A204.1 (cell line): ENCODE measurements at regions not wholly inside any gene's neighbourhood (a gene's known extent, or its start where the extent isn't known, plus 50 kb on each side); places are given as distances from the start of the nearest gene placed in this dataset.
A peak's percentile ranks its signal among the peaks of the same experiment; 100 is the strongest.
"Not testable (repeated sequence)": the region's sequence is repeated elsewhere in the genome, so short reads cannot be mapped to it uniquely, and the experiment has no call there.

Experiments
- FAIRE-seq: peaks from 2 replicates; lab custom pipeline; 2012; peaks lifted over from hg19 to GRCh38; lab: Jason Lieb, UNC

DNA sequence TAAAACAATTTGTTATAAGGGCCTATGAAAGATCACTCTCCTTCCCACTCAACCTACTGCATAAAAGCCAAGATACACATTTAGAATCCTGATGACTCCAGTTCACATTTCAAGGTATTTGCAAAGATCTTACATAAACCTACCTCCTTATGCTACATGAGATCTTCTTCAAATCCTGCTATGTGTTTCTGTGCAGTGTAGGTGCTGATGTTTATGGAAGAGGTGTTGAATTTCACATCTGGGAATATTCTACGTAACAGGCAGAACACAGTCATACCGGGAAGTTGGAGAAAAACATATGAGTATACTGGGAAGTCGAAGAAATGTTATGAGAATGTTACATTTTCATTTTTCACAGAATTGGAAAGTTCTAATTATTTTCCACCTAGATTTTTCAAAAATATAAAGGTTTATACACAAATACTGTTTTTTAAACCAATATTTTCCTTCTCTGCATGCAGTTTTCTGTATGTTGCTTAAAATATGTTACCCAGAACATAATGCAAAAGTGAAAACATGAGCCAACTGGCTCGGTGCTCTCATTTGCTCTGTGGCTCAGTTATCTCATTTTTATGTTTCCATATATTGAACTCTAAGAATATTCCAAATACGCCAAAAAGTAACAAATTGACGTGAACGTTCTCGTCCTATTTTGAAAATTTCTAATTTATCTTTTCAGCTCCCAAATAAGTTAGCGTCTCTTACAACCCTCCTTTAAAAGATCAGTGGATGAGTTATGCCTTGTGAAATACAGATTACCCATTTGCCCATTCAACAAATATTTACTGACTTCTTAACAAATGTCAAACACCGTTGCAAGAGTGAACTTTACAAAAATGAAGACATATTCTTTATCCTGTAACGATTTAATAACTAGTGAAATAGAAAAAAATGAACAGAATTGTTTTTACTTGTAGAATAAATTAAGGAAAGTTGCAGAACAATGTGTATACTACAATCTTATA lies 899.3 kb downstream of the STIM2 start:
- FAIRE-seq = no peak

DNA sequence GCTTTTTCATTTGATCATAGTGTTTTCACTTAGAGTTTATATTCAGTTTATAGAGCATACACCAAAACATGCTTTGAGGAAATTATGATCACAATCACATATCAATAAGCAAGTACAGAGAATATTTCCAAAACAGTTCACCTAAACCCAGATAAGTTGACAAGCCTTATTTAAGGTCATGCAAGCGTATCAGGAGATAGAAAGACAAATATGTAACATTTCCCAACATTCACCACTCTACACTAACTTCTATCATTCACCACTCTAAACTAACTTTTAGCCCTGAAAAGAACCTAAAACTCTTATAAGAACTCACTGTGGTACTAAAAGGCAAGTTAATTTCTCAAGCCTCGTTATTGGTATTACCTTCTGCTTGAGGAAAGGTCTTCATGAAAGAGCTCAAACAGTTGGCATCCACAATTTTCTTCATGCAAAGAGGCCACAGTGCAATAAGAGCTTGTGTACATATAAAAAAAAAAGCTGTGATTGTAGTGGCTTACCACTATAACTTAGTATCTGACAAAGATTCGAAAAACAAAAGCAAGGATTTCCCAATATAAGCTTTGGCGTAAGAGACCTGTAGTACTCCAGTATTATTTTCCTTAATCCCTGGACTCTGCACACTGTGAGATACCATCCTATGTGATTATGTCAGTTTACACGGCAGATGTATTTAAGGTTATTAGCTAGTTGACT lies 903.3 kb downstream of the STIM2 start:
- no peak for FAIRE-seq

DNA sequence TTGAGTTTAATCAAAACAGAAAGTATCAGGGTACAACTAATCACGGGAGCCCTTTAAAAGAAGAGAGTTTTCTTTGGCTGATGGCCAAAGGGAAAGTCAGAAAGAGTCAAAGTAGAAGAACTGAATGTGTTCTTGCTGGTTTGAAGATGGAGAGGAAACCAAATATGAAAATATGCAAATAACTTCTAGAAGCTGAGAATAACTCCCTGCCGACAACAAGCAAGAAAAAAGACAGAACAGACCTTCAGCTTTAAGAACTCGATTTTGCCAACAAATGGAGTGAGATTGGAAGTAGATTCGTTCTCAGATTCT lies 903.8 kb downstream of the STIM2 start:
- FAIRE-seq = no peak

DNA sequence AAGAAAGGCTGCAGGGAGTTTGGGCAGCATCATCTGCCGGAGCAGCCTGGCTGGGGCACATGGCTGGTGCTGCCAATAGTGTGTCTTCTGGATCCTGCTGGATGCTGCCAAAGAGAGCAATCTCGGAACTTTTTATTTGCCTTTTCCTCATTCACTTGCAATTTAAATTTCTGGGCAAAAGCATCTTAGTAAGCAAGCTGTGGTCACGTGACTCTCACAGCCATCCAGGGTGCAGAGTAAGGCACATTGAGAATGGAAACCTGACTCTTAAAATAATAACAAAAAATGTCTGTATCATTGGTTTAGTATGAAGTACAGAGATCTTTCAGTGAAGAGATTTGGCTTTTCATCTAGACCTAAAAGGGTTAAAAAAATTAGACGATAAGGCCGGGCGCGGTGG lies 910.3 kb downstream of the STIM2 start:
- FAIRE-seq = no peak

DNA sequence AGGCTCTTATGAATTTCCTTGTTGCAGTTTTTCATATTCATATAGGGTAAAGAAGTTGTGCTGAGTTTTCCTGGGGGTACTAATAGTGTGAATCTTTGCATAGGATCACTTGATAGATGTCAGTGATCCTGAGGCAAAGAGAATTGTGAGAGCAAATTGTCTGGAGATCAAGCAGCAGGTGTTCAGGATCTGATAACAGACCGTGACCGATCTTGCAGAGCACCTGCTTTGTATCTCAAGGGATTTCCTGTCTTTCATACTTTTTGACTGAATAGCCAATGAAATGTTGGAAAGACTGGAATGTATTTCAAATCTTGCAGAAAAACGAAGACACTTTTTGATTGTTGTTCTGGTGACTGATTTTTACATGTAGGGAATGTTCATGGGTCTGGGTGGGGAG lies 914.5 kb downstream of the STIM2 start:
- FAIRE-seq = no peak

DNA sequence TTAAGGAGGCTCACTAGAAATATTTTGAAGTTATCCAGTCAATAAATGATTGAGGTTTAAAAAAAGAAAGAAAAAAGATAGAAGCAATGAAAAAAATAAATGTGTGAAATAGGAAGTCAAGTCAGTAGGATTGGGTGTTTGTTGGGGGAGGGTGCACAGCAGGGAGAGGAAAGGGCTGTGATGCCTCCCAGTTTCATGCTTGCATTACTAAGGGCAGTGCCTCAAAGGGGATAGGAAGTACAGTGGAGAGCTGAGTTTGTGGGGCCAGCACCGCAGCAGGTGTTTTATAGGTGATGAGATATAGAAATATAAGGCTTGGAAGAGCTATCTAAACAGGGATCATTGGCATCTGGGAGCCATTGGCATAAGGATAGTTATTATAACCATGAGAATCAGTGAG lies 919.2 kb downstream of the STIM2 start:
- no peak for FAIRE-seq

DNA sequence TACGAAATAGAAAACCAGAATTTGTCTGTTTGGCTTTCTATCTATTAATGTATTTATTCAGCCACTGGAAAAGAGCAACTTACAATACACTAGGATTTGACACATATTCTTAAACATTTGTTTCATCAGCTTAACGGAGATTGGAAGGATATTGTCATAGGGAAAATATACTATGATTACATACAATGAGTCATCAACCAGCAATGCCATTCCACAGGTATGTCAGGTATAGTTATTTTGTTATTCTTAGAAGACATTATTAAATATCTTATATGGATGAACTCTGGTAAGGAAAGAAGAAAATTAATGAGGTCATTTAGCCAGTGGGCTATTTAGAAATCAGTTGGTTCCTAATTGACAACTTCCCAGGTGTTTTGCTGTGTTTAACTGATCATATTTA lies 926.6 kb downstream of the STIM2 start:
- no peak for FAIRE-seq

DNA sequence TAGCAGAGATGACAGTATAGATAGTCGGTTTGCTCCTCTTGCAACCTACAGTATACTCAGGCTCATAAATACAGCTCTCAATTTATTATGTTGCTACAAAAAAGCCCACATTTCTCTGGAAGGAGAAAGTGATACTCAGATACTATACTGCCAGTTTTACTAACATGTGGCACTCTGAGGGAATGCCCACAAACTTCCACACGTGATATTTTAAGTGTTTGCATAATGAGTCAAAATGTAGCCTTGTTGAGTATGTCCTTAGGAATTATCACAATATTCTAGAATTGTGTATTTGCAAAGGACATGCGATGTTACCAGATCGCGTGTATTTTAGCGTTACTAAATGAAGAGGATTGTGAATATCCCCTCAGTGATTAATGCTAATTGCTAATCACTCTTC lies 929.1 kb downstream of the STIM2 start:
- FAIRE-seq = no peak

DNA sequence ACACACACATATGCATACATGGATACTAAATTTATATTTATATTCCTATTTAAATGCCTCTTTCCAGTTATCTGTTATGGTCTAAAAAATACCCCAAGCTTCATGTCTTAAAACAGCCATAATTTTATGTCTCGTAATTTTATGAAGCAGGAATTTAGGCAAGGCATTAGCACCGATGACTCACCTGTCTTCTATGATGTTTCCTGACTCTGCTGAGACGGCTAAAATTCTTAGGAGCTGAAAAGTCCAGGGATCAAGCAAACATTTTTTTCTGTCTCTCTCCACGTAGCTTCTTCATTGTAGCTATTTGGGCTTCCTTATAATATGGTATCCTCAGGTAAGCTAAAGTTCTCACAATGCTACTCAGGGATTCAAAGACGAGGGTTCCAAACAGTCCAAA lies 930.3 kb downstream of the STIM2 start:
- no peak for FAIRE-seq

DNA sequence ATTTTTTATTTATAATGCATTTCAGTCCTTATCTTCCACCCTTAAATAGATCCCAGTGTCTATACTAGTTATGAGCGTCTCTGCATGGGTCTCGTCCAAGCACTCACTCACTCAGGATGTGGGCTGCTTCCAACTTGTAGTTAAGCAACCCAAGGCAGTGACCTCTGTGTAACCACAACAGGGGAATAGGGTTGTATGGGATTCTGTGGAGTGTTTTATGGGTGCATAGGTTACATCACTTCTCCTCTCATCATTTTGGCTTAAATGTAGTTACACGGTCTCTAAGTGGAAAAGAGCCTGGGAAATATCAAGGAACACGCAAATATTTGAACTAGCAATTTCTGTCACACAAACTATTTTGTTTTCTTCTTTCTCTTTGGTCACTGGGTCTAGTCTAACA lies 931.0 kb downstream of the STIM2 start:
- no peak for FAIRE-seq

DNA sequence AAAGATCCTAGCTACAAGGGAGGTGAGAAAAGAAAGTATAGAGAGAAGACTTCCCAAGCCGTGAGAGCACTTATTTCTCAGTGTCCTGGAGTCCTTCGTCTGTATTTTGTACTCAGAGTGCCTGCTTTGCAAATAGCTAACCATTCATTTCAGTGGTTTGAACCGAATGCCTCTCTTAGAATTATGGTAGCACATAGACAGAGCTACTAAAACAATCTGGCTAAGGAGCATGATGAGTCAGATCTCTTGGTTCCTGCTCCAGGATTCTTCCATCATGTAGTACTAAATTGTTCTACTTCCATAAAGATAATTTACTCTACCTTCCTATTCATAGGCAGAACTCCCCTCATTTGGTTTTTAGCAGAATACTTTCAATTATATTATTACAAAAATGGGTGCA lies 946.6 kb downstream of the STIM2 start:
- no peak for FAIRE-seq

DNA sequence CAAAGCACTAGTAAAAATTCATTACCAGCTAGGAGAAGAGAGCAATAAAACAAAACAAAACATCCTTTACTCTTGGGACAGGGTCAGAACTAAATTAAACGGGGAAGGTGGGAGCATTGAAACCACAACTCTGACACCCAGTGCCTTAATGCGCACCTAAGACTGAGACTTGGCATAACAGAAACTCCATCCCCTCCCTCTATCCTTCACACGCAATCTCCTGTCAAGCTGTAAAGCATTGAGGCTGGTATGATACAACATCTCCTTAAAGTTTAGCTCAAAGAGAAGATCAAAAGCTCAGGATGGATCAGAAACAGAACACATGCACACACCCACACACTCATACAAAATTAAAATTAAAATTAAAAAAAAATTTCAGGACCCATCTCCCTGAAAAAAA lies 951.3 kb downstream of the STIM2 start:
- no peak for FAIRE-seq

DNA sequence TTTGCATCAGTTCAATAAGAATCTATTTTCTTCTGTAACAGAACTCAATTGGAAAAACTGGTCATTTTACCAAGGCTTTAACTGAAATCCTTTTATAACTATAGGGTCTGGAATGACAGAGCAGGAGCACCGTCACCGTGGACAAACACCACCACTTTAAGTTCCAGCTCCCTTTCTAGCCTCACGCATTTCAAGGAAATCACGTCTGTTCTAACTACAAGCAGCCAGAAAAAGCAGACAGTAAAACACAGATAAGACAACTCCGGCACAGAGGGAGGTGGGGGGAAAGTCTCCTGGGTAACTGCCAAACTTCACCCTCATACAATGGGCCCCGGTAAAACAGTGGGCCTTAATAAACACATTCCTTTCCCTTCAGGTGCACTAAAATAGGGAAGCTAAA lies 952.6 kb downstream of the STIM2 start:
- not testable (repeated sequence) for FAIRE-seq

DNA sequence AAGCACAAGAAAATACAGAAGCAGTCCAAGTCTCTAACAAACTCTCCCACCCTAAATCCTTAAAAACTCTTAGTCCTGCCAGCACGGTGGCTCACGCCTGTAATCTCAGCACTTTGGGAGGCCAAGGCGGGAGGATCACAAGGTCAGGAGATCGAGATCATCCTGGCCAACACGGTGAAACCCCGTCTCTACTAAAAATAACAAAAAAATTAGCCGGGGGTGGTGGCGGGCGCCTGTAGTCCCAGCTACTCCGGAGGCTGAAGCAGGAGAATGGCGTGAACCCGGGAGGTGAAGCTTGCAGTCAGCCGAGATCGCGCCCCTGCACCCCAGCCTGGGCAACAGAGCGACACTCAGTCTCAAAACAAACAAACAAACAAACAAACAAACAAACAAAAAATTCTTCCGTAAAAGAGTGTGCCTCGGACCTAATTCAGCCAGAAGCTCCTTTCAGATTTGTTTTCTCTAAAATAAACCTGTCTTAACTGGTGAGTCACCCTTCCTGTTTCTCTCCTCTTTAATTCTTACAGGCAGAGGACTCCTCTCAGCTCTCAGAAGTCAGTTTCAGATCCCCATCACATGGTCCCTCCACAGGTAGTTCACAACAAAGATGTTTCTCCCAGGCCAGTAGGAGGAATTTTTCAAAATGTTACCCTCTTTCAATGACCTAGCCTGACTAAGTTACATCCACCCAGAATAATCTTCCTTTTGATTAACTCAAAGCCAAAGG lies 953.2 kb downstream of the STIM2 start:
- not testable (repeated sequence) for FAIRE-seq

DNA sequence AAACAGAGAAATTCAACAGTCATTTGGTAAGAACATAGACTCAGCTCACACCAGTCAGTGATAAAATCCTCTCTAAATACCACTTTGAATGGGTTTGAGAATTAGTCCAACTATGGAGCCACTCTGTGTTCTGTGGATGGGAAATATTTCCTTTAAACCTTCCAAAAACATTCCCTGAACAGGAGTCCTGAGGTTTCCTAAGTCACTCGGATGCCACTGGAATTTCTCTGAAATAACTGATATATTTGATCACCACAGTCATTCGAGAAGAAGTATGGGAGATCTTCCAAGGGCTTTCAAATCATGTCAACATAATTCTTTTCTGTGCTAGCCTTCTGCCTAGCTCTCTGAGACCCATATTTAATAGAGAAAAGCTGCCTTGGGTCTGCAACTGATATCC lies 958.6 kb downstream of the STIM2 start:
- FAIRE-seq = no peak

DNA sequence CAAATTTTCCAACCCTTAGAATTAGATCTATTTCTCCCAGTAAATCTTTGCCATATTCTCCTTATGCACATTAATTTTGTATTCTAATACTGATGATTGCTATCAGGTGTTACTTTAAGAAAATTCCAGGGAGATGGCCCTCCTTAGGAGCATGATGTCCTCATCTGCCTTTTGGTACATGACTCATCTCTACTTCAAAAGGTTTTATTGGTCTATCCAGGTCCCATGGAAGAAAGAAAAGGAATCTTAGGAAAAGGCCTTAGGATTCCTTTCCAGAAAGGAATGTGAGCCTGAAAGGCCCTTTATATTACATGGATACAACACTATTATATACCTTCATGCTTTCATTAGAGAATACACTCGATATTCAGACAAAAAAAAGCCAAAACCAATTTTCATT lies 968.2 kb downstream of the STIM2 start:
- FAIRE-seq = no peak

DNA sequence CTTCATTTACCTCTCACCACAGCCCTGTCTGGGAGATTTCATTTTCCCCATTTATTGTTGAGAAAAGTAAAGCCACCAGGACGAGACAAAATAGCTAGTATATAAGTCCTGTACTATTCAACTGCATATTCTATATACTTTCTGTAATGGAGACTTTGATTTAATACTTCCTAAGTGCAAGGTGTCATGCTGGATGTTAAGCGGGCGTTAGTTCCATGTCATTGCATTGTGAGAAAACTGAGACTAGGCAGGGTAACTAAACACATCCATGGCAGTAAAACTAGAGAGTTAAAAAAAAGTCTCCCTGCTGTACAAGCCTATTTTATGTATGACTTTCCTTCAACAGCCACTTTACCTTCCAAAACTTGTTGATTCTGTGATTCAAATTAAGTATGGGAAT lies 969.6 kb downstream of the STIM2 start:
- FAIRE-seq = no peak

DNA sequence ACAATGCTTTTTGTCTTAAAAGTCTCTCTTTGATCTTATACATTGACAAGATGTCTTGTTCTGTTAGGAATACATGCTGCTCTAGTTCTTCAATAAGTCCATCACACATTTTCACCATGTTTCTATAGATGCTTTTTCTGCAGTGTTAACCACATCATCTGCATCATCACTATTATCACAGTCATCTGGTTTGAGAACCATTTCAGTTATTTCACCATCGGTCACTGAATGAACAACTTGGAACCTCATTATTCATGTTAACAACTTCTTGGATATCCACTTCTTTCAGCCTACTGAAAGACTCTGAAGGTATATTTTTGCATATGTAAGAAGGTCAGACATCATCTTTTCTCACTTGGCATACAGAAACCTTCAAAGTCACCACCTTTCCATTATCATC lies 975.2 kb downstream of the STIM2 start:
- FAIRE-seq = no peak

DNA sequence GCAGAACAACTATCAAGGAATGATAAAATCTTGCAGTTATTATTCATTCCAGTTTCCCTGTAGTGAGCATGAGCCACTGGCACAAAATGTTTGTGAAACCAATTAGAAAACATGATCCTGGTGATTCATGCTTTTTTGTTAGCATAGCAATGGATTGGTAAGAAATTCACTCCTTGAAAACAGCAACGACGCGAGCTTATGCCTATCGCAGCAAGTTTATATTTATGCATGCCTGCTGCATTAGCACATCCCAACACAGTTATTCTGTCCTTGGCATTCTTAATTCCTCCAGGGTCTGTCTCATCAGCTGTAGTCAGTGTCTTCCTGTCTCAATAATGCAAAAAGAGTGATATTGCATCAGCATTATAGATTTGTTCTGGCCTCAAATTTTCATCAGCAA lies 975.9 kb downstream of the STIM2 start:
- FAIRE-seq = no peak

DNA sequence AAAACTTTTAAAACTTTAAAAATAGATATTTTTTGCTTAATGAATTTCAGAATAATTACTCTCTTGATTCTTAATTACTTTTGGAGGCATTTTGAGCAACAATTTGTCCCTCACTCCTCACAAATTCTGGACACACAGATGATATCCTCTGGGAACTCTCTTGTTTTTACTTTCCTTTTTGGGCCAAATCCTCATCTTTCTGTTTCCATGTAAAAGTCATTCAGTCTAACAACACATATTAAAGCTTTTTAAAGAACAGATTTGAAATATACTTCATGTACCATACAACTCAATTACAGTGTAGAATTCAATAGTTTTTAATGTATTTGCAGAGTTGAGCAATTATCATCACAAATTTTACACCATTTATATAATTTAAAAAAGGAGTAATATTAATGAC lies 983.1 kb downstream of the STIM2 start:
- peak; percentile 14 for FAIRE-seq

DNA sequence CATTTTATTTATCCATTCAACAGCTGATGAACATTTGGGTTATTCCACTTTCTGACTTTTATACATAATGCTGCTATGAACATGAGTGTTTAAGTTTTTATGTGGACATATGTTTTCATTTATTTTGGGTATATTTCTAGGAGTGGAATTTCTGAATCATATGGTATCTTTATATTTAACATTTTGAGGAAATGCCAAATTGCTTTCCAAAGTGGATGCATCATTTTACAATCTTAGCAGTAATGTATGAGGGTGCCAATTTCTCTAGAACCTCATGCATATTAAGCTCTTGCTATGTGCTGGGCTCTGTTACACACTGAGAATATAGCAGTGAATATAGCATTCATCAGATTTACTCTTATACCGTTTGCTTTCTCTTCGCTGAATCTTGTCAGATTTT lies 983.7 kb downstream of the STIM2 start:
- FAIRE-seq = no peak

DNA sequence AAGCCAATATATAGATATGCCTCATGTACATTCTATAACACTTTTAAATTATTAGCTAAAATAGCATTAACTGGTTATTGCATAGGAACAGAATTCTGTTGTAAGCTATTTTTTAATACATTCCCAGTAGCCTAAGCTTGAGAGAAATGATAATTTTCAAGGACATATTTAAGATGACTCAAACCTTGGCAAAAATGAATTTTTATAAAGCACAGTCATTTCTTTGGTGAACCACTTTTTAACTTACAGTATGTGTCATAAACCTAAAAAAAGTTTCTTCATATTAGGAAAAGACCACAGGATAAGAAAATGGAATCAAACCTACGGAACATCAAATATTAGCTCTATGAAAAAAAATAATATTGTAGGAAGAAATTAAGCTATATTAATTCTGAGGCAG lies 986.3 kb downstream of the STIM2 start:
- FAIRE-seq = no peak

DNA sequence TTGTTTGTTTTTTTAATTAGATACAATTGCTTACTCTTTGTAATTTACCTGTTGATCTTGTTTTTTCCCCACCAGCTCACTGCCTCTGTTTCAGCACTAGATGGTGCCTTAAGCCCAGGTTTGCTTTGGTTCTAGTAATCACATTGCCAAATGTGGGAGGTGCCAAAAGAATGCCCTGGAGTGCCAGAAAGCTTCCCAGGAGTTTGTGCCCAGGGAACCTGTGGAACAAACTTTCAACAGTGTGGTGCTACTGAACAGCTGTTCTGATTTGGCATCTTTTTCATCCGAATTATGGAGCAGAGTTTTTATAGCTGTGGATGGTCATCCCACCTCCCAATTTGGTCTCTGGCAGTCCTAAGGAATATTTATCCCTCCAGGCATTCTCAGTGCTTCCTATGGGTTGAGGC lies 1000.7 kb downstream of the STIM2 start:
- FAIRE-seq = no peak
